HUDEP-2 (cell line): ENCODE measurements at regions not wholly inside any gene's neighbourhood (a gene's known extent, or its start where the extent isn't known, plus 50 kb on each side); places are given as distances from the start of the nearest gene placed in this dataset.
A peak's percentile ranks its signal among the peaks of the same experiment; 100 is the strongest.
"Not testable (repeated sequence)": the region's sequence is repeated elsewhere in the genome, so short reads cannot be mapped to it uniquely, and the experiment has no call there.

Source experiments
- DNase-seq, 76 experiments: peaks; one replicate each; lab custom pipeline; 2025; ENCODE audit not compliant: unreplicated experiment in 76 of 76; lab: John Stamatoyannopoulos, UW

DNA sequence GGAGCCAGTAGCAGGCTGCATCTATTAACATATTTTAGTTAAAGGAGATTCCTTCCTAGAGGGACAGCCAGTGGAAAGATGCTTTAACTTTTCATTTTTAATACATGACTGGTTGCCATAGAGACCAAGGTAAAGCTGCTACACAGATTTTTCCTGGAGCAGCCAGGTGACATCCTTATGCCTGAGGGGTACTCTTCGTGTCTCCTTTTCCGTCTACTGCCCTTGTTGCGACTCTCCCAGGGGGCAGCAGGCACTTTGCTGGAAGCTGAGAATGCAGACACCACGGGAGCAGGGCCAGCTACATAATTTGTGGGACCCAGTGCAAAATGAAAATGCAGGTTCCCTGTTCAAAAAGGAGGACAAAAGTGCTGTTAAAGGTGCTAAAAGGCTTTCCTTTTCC lies 340.4 kb downstream of the CEP170 start:
- not testable (repeated sequence) for DNase-seq

DNA sequence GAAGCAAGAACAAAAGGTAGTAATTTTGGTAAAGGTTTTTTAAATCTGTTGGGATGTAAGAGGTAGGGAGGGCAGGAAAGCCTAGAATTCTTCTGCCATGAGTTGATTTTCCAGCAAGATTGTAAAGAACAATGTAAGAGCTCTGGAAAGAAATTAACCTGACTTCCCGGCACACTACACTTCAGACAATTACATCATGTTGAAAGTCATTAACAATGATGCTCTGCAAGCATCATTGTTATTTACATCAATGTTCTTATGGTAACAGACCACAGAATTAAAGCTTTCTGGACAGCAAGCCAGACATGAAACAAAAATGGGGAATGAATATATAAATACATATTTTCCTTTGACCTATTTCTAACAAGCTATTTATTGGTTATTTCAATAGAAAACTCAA lies 342.2 kb downstream of the CEP170 start:
- DNase-seq = not testable (repeated sequence)

DNA sequence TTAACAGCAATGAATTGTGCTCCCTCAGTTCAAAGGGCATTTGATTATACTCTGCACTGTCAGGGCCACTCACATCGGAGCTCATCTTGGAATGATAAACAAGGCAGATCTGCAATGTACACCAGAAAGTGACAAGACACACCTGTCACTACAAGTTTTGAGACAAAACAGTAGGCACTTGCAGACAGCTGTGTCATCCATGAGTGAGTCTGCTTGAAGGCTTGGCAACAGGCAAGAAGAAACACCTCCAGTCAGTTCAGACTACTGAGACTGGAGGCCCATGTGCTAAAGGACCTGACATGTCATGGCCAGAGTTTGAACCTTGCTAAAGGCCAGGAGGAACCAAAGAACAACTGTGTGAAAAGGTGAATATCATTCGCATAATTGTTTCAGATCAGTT lies 354.5 kb downstream of the CEP170 start:
- not testable (repeated sequence) for DNase-seq

DNA sequence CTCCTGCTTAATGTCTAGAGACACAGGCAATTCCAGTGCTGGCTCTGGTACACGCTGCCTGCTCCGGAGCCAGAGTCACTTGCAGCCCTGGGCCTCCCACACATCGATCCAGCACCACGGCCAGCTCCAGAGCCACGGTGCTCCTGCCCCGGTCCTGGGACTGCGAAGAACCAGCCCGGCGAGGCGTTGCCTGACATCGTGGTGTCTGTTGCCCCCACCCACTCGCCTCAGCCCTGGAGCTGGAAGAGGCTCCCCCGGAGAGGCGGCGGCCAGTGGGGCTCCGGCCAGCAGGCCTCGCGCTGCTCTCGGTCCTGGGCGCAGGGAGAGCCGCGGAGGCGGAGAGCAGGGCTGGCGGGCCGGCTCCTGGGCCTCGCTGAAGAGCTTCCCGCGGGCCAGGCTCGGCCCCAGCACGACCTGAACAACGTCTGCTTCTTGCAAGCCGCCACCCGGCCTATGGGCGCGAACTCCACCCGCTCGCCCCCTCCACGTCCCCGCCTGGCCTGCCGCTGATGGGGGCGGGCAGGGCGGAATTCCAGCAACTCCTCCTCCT lies 364.8 kb downstream of the CEP170 start:
- peak in 23 of 76 experiments; percentile 0 to 38 (median 8) for DNase-seq

DNA sequence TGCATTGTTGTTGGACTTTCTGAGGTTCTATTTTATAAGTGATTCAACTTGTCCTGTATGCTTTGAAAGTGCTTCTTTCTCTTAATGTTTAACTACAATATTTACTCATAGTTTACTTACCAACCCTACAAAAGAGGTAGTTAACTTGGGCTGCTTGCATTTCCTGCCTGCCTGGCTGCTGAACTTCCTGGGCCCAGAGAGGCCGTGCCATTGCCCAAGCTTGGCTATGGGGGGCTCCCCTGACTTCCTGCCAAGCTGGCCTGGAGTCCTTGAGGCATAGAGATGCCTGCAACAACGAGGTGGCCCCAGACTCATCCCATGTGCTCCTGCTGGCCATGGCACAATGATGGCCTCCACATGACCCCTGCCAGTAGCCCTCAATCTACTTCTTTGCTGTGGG lies 361.6 kb upstream of the PLD5 start:
- no peak for DNase-seq

DNA sequence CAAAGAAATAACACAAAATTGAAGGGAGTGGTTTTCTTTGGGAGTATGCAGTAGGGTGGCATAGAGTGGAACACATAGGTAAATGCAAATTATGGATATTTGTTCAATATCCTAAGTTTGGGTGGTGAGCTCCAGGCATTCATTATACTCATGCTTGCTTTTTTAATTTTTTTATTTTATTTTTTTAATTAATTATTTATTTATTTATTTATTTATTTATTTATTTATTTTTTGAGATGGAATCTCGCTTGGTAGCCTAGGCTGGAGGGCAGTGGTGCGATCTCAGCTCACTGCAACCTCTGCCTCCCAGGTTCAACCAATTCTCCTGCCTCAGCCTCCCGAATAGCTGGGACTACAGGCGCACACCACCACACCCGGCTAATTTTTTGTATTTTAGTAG lies 355.5 kb upstream of the PLD5 start:
- DNase-seq = not testable (repeated sequence)

DNA sequence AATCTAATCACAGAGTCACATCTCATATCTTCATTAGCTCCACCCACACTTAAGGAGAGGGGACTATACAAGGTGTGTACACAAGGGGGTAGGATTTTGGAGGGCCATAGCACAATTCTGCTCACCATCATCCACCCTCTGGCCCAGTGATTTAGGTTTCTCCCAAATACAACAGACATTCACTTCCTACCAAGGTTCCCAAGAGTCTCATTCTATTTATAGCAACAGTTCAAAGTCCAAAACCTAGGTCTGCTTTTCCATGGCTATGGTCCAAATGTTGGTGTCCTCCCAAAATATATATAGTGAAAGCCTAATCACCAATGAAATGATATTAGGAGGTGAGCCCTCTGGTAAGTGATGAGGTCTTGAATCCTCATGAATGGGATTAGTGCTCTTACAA lies 353.2 kb upstream of the PLD5 start:
- DNase-seq = no peak

DNA sequence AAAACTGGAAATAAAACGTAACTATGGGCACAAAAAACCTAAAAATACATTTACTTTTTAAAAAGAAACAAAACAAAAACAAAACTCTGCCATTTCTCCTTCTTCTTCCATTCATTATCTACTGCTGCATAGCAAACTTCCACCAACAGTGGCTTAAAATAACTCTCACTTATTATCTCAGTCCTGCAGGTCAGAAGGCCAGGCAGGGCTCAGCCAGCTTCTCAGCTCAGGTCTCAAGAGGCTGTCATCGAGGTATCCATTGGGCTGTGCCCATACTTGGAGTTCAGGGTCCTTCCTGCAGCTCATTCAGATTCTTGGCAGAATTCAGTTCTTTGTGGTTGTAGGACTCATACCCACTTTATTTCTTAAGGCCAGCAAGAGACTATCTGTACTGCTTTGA lies 352.7 kb upstream of the PLD5 start:
- DNase-seq = no peak

DNA sequence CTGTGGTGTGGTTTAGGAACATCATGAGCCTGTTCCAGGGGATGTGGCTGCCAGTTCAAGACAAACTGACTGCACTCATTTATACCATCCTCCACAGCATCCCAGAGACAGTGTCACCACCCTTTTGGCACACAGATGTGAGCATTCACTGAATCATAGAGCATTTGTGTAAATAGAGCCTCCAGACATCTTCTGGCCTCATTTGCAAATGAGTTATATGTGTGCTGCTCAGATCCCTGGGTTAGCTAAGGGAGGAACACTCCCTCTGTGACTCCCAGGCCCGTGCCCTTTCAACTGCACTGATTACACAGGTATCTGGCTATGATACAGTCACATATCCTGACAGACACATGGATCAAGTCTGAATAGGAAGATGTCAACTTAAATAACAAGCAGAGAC lies 351.5 kb upstream of the PLD5 start:
- no peak for DNase-seq

DNA sequence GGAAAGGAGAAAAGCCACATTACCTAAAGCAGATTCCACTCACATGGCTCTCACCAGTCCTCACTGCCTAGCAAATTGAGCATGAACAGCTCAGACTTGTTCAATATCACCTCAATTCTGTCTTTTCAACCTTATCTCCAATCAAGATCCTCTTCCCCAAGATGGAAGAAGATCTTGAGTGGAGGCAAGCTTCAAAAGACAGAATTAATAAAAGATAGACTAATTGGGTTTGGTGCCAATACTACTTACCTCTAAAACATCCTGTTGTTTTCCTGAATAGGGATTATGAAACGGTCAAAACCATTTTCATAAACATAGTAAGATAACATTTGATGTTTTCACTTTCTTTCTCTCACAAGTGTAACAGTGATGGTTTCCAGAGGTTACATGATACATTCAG lies 349.2 kb upstream of the PLD5 start:
- DNase-seq = no peak

DNA sequence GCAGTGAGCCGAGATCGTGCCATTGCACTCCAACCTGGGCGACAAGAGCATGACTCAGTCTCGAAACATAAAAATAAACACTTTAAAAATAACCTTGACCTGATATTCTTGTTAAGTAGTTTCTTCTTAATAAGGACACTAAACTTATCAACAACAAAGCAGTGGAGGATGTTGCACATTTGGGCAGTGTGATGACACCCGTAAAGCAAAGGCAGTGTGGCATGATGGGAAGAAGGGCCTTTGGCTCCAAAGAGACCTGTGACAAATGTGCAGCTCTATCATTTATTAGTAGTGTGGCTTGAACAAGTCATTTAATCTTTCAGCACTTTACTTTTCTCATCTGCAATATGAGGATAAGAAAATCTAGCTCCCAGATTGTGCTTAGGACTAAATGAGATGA lies 348.0 kb upstream of the PLD5 start:
- DNase-seq = no peak

DNA sequence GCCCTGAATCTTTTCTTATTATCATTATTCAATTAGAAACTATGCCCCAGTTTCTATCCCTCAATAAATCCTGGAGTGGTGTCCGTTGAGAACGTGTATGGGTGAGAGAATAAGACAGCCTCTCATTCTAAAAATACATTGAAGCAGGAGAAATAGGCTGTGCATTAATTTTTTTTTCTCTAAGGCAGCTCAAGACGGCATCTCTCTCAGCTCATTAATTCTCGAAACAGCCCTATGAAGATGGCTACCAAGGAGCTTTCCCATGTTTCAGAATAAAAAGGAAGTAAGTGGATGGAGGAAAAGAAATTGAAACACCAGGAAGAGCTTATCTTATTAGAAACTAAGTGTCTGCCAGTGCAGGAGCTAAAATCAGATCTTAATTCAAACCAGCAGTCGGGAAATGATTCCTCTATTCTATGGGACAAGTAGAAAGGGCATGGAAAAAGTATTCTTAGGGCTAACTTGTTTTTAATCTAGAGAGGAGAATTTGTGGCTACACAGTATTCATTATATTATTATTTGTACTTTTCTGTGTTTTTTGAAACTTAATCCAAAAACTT lies 347.1 kb upstream of the PLD5 start:
- DNase-seq = no peak

DNA sequence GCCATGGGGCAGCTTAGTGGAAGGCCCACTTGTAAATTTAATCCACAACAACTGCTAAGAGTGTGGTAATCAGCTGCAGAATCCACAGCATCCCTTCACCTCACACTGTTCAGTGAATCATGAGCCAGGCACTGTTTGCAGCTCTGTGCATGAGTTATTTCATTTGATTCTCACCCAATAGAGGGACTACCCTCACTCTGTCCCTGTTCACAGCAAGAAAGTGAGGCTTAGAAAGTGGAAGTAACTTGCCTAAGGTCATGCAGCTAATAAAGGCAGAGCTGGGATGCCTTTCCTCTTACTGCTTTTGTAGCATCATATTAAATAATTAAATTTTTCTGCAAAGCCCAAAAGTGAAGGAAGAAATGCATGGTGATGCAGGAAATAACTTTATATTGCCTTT lies 346.5 kb upstream of the PLD5 start:
- peak in 7 of 76 experiments; percentile 2 to 28 (median 16) for DNase-seq

DNA sequence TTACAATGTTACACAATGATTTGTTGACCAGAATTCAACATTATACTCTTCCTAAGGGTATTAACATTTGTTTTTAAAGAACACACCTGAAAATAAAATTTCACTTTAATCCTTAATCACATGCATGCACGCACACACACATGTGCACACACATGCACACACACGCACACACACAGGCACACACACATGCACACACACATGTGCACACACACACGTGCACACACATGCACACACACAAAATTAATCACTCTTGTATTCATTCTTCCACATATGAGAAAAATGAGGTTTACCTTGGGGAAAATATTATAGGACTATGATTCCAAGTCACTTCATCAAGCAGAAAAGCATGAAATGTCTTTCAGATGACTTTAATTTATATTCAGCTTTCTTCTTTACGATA lies 331.8 kb upstream of the PLD5 start:
- DNase-seq = no peak

DNA sequence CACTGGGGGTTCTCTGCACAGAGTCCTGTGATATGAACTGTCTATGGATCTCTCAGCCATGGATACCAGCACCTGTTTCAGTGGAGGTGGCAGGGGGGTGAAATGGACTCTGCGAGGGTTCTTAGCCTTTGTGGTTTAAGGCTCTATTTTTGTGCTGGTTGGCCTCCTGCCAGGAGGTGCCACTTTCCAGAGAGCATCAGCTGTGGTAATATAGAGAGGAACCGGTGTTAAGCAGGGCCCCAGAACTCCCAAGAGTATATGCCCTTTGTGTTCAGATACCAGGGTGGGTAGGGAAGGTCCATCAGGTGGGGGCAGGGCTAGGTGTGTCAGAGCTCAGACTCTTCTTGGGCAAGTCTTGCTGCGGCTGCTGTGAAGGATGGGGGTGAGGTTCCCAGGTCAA lies 330.0 kb upstream of the PLD5 start:
- DNase-seq = no peak

DNA sequence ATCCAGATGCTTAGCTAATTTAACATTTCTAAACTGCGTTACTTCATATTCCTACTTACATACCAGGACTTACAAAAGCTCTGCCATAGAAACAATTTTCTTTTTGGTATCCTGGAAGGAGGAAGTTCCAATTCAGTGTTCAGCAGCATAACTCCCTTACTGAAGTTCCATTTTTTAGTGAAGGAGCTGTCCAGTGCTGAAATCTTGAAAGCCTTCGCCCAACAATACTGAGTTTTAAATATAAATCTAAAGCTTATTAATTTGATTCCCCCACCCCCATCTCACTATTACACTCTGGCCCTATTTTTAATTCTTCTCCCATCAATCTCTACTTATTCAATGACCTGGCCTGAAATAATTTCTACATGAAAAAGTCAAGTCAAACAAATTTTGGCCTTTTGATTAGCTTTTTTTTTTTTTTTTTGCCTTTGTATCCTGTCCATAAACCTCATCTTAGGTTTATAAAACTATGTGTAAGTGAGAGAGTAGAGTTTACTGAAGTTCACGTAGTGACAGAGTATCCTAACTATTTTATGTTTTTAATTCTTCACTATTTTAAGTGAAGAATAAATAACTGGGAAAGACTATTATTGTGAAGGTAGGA lies 323.0 kb upstream of the PLD5 start:
- no peak for DNase-seq

DNA sequence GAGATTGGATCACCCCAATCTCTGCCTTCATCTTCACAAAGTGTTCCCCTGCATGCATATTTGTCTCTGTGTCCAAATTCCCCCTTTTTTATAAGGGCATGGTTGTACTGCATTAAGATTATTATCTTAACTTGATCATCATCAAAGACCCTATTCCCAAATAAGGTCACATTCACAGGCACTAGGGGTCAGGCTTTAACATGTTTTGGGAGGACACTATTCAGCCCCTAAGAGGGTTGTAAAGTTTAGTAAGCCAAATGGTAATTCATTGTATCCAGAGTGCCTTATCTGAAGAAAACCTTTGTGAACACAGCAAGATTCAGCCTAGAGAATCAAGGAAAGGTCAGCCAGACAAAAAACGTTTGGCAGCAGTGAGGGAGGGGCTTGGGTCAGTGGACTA lies 317.6 kb upstream of the PLD5 start:
- DNase-seq = no peak

DNA sequence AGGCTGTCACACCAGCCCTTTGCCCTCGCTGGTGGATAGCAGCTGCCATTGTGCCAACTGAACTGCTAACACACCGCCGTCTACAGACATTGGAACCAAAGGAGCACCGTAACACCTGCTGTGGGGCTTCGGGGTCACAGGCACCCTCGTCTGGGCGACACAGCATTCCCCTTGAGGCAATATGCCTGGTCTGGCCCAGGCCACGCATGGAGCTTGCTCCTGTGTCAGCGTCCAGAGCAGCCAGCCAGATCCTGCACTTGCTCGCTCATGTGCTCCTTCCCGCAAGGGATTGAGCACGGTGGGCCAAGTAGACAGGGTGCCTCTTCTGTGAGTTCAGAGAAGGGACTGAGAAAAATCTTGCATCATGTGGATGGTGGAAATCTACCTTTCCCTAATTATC lies 314.6 kb upstream of the PLD5 start:
- no peak for DNase-seq

DNA sequence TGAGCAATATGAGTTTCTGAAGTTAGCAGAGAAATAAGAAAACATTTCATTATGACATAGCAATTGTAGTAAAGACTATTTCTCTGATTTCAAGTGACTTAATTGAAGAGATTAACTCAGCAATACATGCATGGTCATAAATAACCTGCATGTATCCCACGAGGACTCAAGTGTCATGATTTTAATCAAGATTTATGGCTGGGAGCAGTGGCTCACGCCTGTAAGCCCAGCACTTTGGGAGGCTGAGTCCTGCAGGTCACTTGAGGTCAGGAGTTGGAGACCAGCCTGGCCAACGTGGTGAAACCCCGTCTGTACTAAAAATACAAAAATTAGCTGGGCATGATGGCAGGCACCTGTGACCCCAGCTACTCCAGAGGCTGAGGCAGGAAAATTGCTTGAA lies 311.9 kb upstream of the PLD5 start:
- no peak for DNase-seq

DNA sequence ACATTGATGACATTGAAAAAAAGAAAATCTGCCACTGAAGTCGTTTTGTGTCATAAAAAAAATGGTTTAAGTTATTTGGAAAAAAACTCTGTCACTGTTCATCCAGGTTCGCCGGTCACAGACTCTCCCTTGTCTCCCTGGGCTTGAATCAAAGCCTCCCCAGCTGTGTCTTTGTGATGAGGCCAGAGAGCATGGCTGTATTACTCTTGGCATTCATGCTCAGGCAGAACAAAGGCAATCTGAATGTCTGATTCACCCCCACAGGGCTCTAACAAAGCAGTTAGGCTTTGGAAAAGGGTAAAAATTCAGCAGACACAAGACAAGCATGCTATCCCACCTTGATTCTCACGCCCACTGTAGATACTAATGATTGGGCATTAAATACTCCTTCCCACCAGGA lies 304.3 kb upstream of the PLD5 start:
- DNase-seq = no peak

DNA sequence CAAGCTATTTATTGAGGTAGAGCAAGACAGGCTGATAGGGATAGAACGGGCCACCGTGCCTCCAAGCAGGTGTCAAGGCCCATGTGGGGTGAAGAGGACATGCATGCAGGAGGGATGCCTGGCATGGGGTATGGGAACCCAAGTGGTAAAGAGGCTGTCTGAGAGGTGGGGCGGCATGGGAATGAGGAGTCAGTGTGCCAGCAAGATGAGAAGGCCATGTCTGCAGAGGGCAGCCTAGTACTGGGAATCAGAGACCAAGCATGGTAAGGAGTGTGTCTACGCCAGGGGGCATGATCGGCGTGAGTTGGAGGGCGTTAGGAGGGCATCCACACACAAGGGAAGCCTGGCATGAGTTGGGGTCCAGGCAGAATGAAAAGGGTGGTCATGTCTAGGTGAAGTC lies 303.7 kb upstream of the PLD5 start:
- DNase-seq = no peak

DNA sequence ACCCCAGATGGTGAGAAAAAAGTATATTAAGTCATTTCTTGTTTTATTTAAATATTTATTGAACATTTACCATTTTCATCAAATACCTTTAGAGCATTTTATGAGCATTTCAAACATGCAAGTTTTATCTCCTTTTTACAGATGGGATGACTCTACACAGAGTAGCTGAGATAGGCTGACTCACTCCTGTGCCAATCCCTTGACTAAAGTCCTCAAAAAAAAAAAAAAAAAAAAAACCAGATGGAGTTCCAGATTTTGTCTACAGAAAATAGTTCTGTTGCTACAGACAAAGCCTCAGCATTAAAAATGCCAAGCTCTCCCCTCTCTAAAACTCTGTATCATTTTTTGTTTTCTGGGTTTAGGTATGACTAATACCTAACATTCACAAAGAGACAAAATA lies 303.0 kb upstream of the PLD5 start:
- peak in 29 of 76 experiments; percentile 3 to 74 (median 21) for DNase-seq
